T-helper 17 cell (primary cell): ENCODE measurements at regions not wholly inside any gene's neighbourhood (a gene's known extent, or its start where the extent isn't known, plus 50 kb on each side); places are given as distances from the start of the nearest gene placed in this dataset.

ENCODE experiments used
- ATAC-seq: fragments of 150-1000 bp; cut with Tn5 transposase; 2 replicates; pipeline ENCODE4 v1.10.0; 2021; ENCODE audit warnings: mild to moderate bottlenecking, moderate library complexity
- DNase-seq, 3 donors: peaks; one replicate each; pipeline versions ENCODE4 v3.0.0 to v3.0.0-alpha.2; 2020 to 2021
- H3K9me3 ChIP-seq: one replicate; pipeline ENCODE4 v1.7.0; 2013; ENCODE audit warnings: low read length, mild to moderate bottlenecking; ENCODE audit not compliant: control insufficient read depth, poor library complexity, severe bottlenecking
- H3K27ac Mint-ChIP-seq: one replicate; pipeline ENCODE4 v1.8.0; 2022; ENCODE audit warnings: mild to moderate bottlenecking, moderate library complexity, mixed read lengths
- H3K27me3 Mint-ChIP-seq: one replicate; pipeline ENCODE4 v1.8.0; 2022; ENCODE audit warnings: mixed read lengths
- H3K36me3 Mint-ChIP-seq: one replicate; pipeline ENCODE4 v1.8.0; 2022; ENCODE audit warnings: low read depth, mixed read lengths
- H3K4me1 Mint-ChIP-seq: one replicate; pipeline ENCODE4 v1.8.0; 2022; ENCODE audit warnings: mild to moderate bottlenecking, mixed read lengths
- H3K4me3 Mint-ChIP-seq: one replicate; pipeline ENCODE4 v1.8.0; 2022; ENCODE audit warnings: mild to moderate bottlenecking, moderate library complexity, mixed read lengths

DNA sequence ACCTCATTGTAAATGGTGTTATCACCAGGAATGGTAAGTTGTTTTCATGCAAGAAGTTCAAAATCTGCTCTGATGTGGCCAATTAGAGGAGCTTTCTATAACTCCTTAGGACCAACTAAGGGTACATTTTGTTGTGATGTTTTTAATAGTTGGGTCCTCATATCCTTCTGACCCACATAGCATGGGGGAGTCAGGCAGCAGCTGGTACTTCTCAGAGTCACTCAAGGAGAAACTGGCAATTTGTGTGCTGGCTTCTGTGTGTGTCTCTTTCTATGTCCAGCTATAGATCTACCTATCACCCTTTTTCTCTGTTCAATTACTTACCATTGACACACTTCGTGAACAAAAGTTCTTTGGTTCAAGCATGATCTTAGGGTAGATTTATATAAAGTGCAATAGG is 194.3 kb upstream of the TENM3 start:
- Mint-ChIP-seq H3K36me3 (no peaks in the 10 kb centered on the region), H3K27ac (no peak overlapping the region), H3K4me1 (no peaks in the 10 kb centered on the region), H3K4me3 (no peak overlapping the region), H3K27me3 (no peaks in the 10 kb centered on the region)
- H3K9me3 ChIP-seq, result no peaks in the 10 kb centered on the region
- DNase-seq, result no peak
- no peak for ATAC-seq

DNA sequence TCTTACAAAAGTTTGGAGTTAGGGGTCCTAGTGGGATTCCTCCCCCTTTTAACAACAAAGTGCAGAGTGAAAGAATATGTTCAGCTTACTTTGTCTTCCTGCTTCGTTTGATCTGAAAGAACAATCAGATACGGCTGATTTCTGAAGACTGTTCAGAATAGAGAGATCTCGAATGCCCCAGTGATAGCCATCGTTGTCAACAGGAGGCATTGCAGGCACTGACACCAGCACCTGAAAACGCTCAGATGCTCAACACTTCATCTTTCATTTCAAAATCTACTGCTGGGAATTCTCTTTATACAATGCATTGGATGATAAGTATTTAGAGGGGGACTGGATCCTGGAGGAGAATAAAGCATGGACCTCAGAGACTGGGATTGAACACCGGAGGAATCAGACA is 186.3 kb upstream of the TENM3 start:
- H3K9me3 ChIP-seq, result no peaks in the 10 kb centered on the region
- no peak overlapping the region for H3K4me3 Mint-ChIP-seq
- H3K27ac Mint-ChIP-seq, result no peak overlapping the region
- no peaks in the 10 kb centered on the region for H3K4me1 Mint-ChIP-seq
- DNase-seq (no peak), ATAC-seq (no peak)
- no peaks in the 10 kb centered on the region for H3K36me3 Mint-ChIP-seq
- no peaks in the 10 kb centered on the region for H3K27me3 Mint-ChIP-seq

DNA sequence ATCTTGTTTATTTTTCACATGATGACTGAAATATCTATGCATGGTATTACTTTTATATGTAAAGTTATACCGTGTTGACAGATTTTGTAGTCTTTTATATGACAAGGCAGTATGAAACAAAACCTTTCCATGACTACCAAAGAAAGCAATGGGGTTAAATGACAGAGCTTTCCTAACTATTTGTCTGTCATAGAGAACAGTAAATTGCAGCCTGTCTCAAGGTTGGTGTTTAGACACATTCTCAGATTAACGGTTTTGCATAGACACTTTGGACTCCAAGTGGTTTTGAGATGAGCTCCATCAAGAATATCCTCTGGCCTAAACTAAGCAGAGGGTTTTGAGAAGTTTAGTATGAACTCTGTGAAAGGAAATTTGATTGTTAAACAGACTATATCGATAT is 180.7 kb upstream of the TENM3 start:
- no peaks in the 10 kb centered on the region for H3K4me1 Mint-ChIP-seq
- H3K9me3 ChIP-seq, result no peaks in the 10 kb centered on the region
- no peak overlapping the region for H3K27ac Mint-ChIP-seq
- ATAC-seq (no peak), DNase-seq (no peak)
- no peaks in the 10 kb centered on the region for H3K27me3 Mint-ChIP-seq
- H3K4me3 Mint-ChIP-seq, result no peak overlapping the region
- no peaks in the 10 kb centered on the region for H3K36me3 Mint-ChIP-seq

DNA sequence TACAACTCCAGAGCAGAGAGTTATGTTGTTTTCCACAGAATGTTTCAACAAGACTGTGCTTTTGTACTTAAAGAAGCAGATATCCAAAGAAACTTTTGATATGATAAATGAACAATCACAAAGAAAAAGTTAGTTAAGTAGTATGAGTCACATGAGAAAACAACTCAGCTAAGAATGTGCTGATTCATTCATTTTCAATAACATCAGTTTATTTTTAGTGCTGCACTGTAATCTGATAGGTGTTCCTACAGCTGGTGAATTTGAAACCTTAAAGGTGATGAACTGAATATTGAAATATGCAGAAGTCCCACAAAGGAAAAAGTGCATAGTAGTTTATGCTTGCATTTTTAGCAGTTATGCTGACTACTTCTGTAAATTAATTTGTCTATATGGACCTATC is 180.3 kb upstream of the TENM3 start:
- ATAC-seq (no peak), DNase-seq (no peak)
- Mint-ChIP-seq H3K4me3 (no peak overlapping the region), H3K36me3 (no peaks in the 10 kb centered on the region), H3K27ac (no peak overlapping the region), H3K4me1 (no peaks in the 10 kb centered on the region), H3K27me3 (no peaks in the 10 kb centered on the region)
- H3K9me3 ChIP-seq, result no peaks in the 10 kb centered on the region

DNA sequence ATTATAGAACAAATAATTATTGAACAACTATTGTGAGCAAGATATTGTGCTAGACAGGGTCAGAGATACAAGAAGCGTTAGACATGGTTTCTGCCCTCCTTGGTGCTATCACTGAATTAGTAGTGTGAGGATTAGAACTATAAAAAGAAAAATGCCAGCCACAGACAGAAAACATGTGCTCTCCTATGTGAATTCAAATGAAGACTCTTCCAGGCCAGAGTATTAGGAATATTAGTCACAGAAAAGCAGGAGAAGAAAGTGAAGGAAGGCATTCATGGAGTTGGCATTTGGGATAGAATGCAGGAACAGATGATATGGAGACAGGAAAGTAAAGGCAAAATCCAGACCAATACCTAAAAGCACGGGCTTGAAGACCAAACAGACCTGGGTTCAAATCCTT is 179.6 kb upstream of the TENM3 start:
- H3K36me3 Mint-ChIP-seq, result no peaks in the 10 kb centered on the region
- H3K27ac Mint-ChIP-seq, result no peak overlapping the region
- H3K4me3 Mint-ChIP-seq, result no peak overlapping the region
- no peak for DNase-seq
- ATAC-seq, result no peak
- no peaks in the 10 kb centered on the region for H3K27me3 Mint-ChIP-seq
- no peaks in the 10 kb centered on the region for H3K4me1 Mint-ChIP-seq
- no peaks in the 10 kb centered on the region for H3K9me3 ChIP-seq

DNA sequence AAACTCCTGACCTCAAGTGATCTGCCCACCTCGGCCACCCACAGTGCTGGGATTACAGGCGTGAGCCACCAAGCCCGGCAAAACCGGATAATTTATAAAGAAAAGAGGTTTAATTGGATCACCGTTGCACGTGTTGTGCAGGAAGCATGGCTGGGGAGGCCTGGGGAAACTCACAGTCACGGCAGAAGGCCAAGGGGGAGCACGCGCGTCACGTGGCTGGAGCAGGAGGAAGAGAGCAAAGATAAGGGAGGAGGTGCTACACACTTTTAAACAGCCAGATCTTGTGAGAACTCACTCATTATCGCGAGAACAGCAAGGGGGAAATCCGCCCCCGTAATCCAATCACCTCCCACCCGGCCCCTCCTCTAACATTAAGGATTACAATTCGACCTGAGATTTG is 177.9 kb upstream of the TENM3 start:
- Mint-ChIP-seq H3K4me1 (no peaks in the 10 kb centered on the region), H3K36me3 (no peaks in the 10 kb centered on the region), H3K27me3 (no peaks in the 10 kb centered on the region), H3K27ac (no peak overlapping the region), H3K4me3 (no peak overlapping the region)
- no peak for ATAC-seq
- H3K9me3 ChIP-seq, result no peaks in the 10 kb centered on the region
- DNase-seq, result no peak

DNA sequence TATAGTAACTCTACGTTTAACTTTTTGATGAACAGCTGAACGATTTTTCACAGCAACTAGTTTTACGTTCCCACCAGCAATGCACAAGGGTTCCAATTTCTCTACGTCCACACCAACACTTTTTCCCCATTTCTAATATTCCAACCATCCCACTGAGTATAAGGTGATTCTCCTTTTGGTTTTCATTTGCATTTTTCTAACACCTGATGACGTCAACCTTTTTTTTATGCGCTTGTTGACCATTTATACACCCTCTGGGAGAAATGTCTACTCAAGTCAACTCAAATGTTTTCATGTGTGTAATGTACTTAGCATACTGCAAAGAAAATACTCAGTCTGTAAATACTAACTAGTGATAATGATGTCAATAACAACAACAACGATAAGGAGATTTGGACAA is 177.2 kb upstream of the TENM3 start:
- H3K4me1 Mint-ChIP-seq, result no peaks in the 10 kb centered on the region
- no peaks in the 10 kb centered on the region for H3K36me3 Mint-ChIP-seq
- no peak for DNase-seq
- no peak overlapping the region for H3K4me3 Mint-ChIP-seq
- H3K27ac Mint-ChIP-seq, result no peak overlapping the region
- no peaks in the 10 kb centered on the region for H3K9me3 ChIP-seq
- H3K27me3 Mint-ChIP-seq, result no peaks in the 10 kb centered on the region
- no peak for ATAC-seq

DNA sequence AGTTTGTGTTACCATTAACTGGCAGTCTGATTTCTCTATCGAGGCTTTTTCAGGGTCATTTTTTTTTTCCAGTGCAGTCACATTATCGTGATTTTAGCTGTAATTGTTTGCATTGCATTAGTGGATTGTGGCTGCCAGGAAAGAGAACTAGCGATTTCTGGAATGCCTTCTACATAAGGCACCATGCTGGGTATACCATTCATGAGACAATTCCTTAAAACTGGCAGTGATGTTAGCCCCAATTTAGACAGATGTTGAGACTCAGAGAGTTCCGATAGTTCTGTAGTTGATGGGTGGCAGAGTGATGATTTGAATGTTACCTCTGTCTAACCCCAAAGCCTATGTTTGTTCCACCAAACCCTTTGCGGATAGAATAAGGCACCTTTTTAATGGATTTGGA is 175.4 kb upstream of the TENM3 start:
- Mint-ChIP-seq H3K27me3 (no peaks in the 10 kb centered on the region), H3K4me3 (no peak overlapping the region), H3K4me1 (no peaks in the 10 kb centered on the region), H3K27ac (no peak overlapping the region), H3K36me3 (no peaks in the 10 kb centered on the region)
- H3K9me3 ChIP-seq, result no peaks in the 10 kb centered on the region
- DNase-seq (no peak), ATAC-seq (no peak)

DNA sequence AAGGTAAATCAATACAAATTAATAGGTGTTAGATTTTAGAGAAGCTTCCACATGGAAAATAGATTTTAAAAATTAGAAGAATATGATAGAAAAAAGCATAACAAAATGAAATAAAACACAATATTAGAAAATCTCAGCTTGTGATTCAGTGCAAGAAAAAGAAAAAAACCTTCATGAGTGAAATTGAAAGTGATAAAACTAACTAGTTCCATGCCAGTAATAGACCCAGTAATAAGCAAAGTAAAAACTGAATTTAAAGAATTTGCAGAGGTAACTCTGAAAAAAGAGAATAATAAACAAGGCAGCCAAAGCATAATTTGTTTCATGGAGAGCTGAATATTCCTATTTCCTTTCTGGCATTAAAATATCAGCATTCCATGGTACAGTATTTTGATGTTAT is 174.3 kb upstream of the TENM3 start:
- DNase-seq, result no peak
- no peaks in the 10 kb centered on the region for H3K4me1 Mint-ChIP-seq
- H3K9me3 ChIP-seq, result no peaks in the 10 kb centered on the region
- H3K36me3 Mint-ChIP-seq, result no peaks in the 10 kb centered on the region
- ATAC-seq, result no peak
- H3K27me3 Mint-ChIP-seq, result no peaks in the 10 kb centered on the region
- no peak overlapping the region for H3K4me3 Mint-ChIP-seq
- no peak overlapping the region for H3K27ac Mint-ChIP-seq

DNA sequence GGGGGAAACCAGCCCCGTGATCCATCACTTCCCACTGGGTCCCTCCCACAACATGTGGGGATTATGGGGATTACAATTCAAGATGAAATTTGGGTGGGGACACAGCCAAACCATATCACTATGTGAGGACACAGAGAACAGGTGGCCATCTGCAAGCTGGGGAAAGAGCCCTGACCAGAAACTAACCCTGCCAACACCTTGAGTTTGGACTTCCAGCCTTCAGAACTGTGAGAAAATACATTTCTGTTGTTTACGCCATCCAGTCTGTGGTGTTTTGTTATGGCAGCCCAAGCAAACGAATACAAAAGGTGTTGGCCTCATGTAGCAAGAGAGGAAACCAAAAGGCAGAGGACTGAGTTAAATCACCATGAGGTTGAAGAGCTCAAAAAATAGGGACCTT is 169.9 kb upstream of the TENM3 start:
- H3K4me3 Mint-ChIP-seq, result no peak overlapping the region
- no peaks in the 10 kb centered on the region for H3K27me3 Mint-ChIP-seq
- DNase-seq, result no peak
- no peaks in the 10 kb centered on the region for H3K36me3 Mint-ChIP-seq
- ATAC-seq, result no peak
- H3K4me1 Mint-ChIP-seq, result no peaks in the 10 kb centered on the region
- H3K27ac Mint-ChIP-seq, result no peak overlapping the region
- no peaks in the 10 kb centered on the region for H3K9me3 ChIP-seq

DNA sequence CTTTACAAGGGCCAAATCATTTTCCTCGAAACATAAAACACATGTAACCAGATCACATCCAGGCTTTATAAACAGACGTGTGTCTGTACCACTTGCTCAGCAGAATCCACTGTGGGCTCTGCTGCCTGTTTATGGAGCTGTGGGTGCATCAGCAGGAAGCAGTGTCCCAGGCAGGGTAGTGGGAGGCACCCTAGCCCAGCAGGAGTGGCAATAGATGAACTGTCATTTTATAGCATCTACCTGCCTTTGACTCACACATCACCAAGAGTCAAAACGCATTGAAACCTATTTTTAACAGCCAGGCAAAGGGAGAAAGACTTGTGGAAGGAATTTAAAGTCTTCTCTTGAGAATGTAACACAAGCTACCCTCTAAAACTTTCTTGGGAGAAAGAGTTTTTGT is 169.1 kb upstream of the TENM3 start:
- no peak for DNase-seq
- no peaks in the 10 kb centered on the region for H3K27me3 Mint-ChIP-seq
- no peak for ATAC-seq
- H3K9me3 ChIP-seq, result no peaks in the 10 kb centered on the region
- H3K4me1 Mint-ChIP-seq, result no peaks in the 10 kb centered on the region
- no peak overlapping the region for H3K27ac Mint-ChIP-seq
- H3K36me3 Mint-ChIP-seq, result no peaks in the 10 kb centered on the region
- no peak overlapping the region for H3K4me3 Mint-ChIP-seq

DNA sequence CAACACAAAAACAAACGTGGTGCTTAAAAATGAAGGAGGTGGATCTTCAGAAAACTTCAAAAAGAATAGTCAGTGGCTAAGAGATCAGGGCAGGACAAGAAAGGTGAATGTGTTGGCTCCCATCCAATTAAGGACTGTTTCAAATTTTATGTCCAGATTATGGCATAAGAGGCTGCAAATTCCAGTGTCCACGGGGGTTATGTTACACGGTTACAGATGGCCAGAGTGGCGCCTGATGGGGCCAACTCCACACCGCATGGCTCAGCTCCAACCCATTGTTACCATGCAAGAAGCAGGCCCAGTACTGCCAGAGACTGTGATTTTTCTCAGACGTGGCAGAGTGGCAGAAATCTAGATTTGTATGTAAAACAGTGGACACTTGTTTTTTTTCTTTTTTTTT is 168.4 kb upstream of the TENM3 start:
- Mint-ChIP-seq H3K27ac (no peak overlapping the region), H3K27me3 (no peaks in the 10 kb centered on the region), H3K4me1 (no peaks in the 10 kb centered on the region), H3K4me3 (no peak overlapping the region), H3K36me3 (no peaks in the 10 kb centered on the region)
- no peak for ATAC-seq
- DNase-seq, result no peak
- no peaks in the 10 kb centered on the region for H3K9me3 ChIP-seq

DNA sequence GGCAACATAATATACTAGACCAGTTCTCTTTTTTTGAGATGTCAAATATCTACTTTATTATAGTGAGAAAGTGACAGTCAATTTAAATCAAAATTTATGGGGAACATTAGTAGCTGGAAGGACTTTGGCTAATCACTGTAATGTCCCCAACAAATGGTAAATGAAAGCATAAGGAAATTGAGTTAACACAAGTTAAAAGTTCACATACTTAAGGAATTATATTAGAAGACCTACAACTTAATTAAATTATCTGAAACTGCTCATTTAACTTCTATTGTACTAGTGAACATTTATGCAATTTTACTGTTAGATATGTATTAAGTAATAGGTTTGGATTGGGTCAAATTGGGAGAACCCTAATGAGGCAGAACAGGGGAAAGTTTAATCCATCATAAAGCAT is 160.3 kb upstream of the TENM3 start:
- no peak overlapping the region for H3K27ac Mint-ChIP-seq
- no peaks in the 10 kb centered on the region for H3K27me3 Mint-ChIP-seq
- ATAC-seq, result no peak
- DNase-seq, result no peak
- no peaks in the 10 kb centered on the region for H3K36me3 Mint-ChIP-seq
- H3K4me3 Mint-ChIP-seq, result no peak overlapping the region
- no peaks in the 10 kb centered on the region for H3K4me1 Mint-ChIP-seq
- H3K9me3 ChIP-seq, result no peaks in the 10 kb centered on the region

DNA sequence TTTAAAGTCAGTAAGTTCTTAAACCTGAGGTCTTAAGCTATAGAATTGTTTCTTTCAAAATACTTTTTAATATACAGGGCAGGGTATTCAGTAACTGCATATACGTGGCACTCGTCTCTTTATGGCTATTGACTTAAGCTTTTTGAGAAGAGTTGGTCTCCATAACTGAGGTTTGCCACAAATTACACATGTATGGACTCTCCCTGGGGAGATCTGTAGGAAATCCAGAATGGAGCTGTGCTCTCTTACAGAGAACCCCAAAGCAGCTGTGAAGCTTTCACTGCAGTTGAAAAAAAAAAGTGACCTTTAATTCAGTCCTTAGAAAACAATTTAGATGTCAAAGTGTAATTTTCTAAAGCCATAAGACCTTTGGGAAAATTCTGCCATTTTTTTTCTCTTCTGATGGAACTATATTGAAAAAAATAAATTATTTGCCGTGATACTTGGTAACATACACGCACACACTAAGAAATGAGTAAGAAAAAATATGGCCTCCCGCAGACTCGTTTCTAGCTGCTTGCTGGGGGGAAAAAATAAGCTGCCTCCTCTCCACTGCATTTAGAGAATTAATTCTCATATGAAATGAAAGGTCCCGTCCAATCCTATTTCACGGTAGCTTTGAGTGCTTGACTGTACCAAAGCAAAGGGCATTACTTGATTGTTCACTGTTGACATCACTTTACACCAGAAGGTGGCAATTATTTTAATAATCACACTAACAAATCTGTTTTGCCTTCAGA is 159.4 kb upstream of the TENM3 start:
- ATAC-seq, result no peak
- DNase-seq, result no peak
- Mint-ChIP-seq H3K4me1 (no peaks in the 10 kb centered on the region), H3K4me3 (no peak overlapping the region), H3K27me3 (no peaks in the 10 kb centered on the region), H3K36me3 (no peaks in the 10 kb centered on the region), H3K27ac (no peak overlapping the region)
- no peaks in the 10 kb centered on the region for H3K9me3 ChIP-seq
